Omental fat pad (tissue), 3 donors: ENCODE measurements at regions not wholly inside any gene's neighbourhood (a gene's known extent, or its start where the extent isn't known, plus 50 kb on each side); places are given as distances from the start of the nearest gene placed in this dataset.

Experiments used
- ATAC-seq: fragments of 150-250 bp; one replicate; pipeline ENCODE4 v1.9.1; 2016; ENCODE audit warnings: mild to moderate bottlenecking, moderate library complexity; ENCODE audit not compliant: low FRiP score
- DNase-seq: peaks from one replicate; pipeline ENCODE4 v3.0.0-alpha.2; 2019; ENCODE audit warnings: low spot score
- CTCF ChIP-seq, 3 donors: fragments of 450-650 bp; IDR thresholded peaks; one replicate each; pipeline ENCODE4 v1.5.1; 2016 to 2017; ENCODE audit warnings: antibody characterized with exemption in 3 of 3, mild to moderate bottlenecking in 3 of 3, moderate library complexity in 2 of 3

DNA sequence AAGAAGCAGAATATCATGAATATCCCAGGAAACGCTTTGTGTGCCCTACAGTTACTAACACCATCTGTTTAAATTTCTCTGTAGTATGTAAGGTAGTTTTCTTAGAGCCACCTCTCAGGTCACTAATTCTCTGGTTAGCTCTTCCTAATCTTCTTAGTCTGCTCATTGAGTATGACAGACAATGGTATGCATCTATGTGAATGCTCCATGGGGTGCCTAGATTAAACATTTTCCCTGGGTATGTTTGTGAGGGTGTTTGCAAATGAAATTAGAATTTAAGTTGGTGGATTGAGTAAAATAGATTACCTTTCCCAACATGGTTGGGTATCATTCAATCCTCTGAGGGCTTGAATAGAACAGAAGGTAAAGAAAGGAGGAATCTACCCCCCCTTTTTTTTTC lies 233.0 kb downstream of the PCDH18 start:
- TF ChIP-seq CTCF (IDR thresholded peaks at IDR 0.05), result no peak
- DNase-seq (no peak), ATAC-seq (no peak)

DNA sequence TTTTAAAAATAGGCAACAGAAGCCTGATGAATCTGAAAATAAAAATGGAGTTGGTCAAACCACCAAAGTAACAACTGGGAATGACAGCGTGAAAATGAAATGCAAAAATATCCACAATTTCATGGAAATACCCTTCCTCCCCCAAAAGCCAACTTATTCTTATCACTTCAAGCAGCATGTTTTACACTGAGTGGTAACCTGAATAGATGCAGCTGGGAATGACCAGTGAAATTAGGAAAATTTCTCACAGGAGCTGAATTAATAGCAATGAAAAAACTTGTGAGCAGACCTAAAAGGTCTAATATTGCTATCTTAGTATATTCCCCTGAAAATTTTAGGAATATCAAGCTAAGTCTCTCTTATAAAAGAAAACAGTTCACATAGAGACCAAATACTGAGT lies 239.0 kb downstream of the PCDH18 start:
- TF ChIP-seq CTCF (IDR thresholded peaks at IDR 0.05), result no peak
- DNase-seq (no peak), ATAC-seq (no peak)

GRCh38 chr4:137283737-137284136 lies 248.6 kb downstream of the PCDH18 start:
- DNase-seq (no peak), ATAC-seq (no peak)

DNA sequence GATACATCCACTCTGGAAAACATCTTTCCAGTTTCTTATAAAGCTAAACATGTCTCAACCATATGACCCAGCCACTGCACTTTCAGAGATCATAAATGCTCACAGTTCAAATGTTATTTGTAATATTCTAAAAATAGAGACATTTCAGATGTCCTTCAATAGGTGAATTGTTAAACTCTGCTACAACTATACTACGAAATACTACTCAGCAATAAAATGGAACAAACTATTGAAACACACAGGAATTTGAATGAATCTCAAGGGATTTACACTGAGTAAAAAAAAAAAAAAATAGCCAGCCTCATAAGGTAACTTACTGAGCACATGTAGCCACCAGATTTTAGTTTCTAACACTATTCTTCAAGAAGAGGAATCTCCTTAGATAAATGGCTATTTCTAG lies 253.9 kb downstream of the PCDH18 start:
- ATAC-seq, result no peak

More at GRCh38 chr4:137283737-137284136, 248.6 kb downstream of the PCDH18 start:
- no peak for TF ChIP-seq CTCF (IDR thresholded peaks at IDR 0.05)

GRCh38 chr4:137274404-137274803 lies 257.9 kb downstream of the PCDH18 start:
- no peak for DNase-seq
- no peak for TF ChIP-seq CTCF (IDR thresholded peaks at IDR 0.05)
- ATAC-seq, result no peak

More for the DNA sequence above, 253.9 kb downstream of the PCDH18 start:
- TF ChIP-seq CTCF (IDR thresholded peaks at IDR 0.05), result no peak
- DNase-seq, result no peak

- no peak for TF ChIP-seq CTCF (IDR thresholded peaks at IDR 0.05)
- ATAC-seq, result peak; percentile 66
- DNase-seq, result no peak
Measured at GRCh38 chr4:137267024-137267423, 265.3 kb downstream of the PCDH18 start.

- ATAC-seq (no peak), DNase-seq (no peak)
- no peak for TF ChIP-seq CTCF (IDR thresholded peaks at IDR 0.05)
Measured at GRCh38 chr4:137266511-137266910, 265.8 kb downstream of the PCDH18 start.
